Endothelial cell of umbilical vein (primary cell): ENCODE measurements at regions not wholly inside any gene's neighbourhood (a gene's known extent, or its start where the extent isn't known, plus 50 kb on each side); places are given as distances from the start of the nearest gene placed in this dataset.

Source experiments
- CTCF ChIP-seq, 2 donors: IDR thresholded peaks; 1 replicate in 1 of 2; 2 replicates in 1 of 2; pipeline ENCODE4 v1.5.1; 2011; ENCODE audit warnings: low read length in 2 of 2, mild to moderate bottlenecking in 2 of 2, moderate library complexity in 2 of 2, control low read depth in 1 of 2, inconsistent platforms in 1 of 2, low read depth in 1 of 2; ENCODE audit not compliant: insufficient read depth in 1 of 2; ENCODE audit errors: extremely low read depth in 1 of 2
- EZH2 ChIP-seq: IDR thresholded peaks from 2 replicates; pipeline ENCODE4 v1.6.1; 2012; ENCODE audit warnings: borderline replicate concordance, low read depth, mild to moderate bottlenecking, moderate library complexity, low read length, inconsistent platforms; ENCODE audit not compliant: severe bottlenecking
- GATA2 ChIP-seq: IDR thresholded peaks from 2 replicates; pipeline ENCODE4 v1.7.0; 2011; ENCODE audit warnings: low read depth, mild to moderate bottlenecking, moderate library complexity, mixed read lengths, low read length; ENCODE audit not compliant: insufficient read length, insufficient read depth
- JUN ChIP-seq: IDR thresholded peaks from 2 replicates; pipeline ENCODE4 v1.6.1; 2011; ENCODE audit warnings: borderline replicate concordance, low read depth; ENCODE audit not compliant: insufficient read length, insufficient read depth
- MAX ChIP-seq: IDR thresholded peaks from 2 replicates; pipeline ENCODE4 v1.6.1; 2011; ENCODE audit not compliant: insufficient read depth, insufficient read length
- MYC ChIP-seq: IDR thresholded peaks from one replicate; pipeline ENCODE4 v1.6.1; 2011; ENCODE audit warnings: mild to moderate bottlenecking, low read depth, low read length
- POLR2A ChIP-seq: IDR thresholded peaks from 2 replicates; pipeline ENCODE4 v1.6.1; 2012; ENCODE audit warnings: low read depth, mild to moderate bottlenecking, control low read depth, low read length
- POLR2AphosphoS5 ChIP-seq: IDR thresholded peaks from 2 replicates; pipeline ENCODE4 v1.6.1; 2012; ENCODE audit warnings: low read depth, mild to moderate bottlenecking, control low read depth, low read length, moderate library complexity; ENCODE audit not compliant: insufficient read depth

- TF ChIP-seq JUN (no peak), CTCF (IDR thresholded peaks at IDR 0.05; ENCODE audit: extremely low read depth in 1 of 2, insufficient read depth in 1 of 2, low read depth in 1 of 2, low read length in 2 of 2) (no peak), POLR2A (no peak), EZH2 (no peak), GATA2 (no peak), POLR2AphosphoS5 (no peak), MAX (no peak), MYC (no peak)
These were observed 384.5 kb downstream of the SEC23A start for GRCh38 chr14:38718519-38718918.
